Suprapubic skin (tissue), 4 donors: ENCODE measurements at regions not wholly inside any gene's neighbourhood (a gene's known extent, or its start where the extent isn't known, plus 50 kb on each side); places are given as distances from the start of the nearest gene placed in this dataset.

Experiments used
- DNase-seq, 2 donors: peaks; one replicate each; pipeline ENCODE4 v3.0.0-alpha.2; 2019; ENCODE audit warnings: low spot score in 2 of 2
- H3K27ac ChIP-seq: fragments of 200-600 bp; sonication (generic); one replicate; pipeline ENCODE4 v1.5.1; 2019
- H3K27me3 ChIP-seq: fragments of 200-600 bp; sonication (generic); one replicate; pipeline ENCODE4 v1.5.1; 2019
- H3K36me3 ChIP-seq: fragments of 200-600 bp; sonication (generic); one replicate; pipeline ENCODE4 v1.5.1; 2019
- H3K4me1 ChIP-seq: fragments of 200-600 bp; sonication (generic); one replicate; pipeline ENCODE4 v1.5.1; 2019
- H3K4me3 ChIP-seq: fragments of 200-600 bp; sonication (generic); one replicate; pipeline ENCODE4 v1.5.1; 2019; ENCODE audit warnings: mild to moderate bottlenecking
- H3K9me3 ChIP-seq: fragments of 200-600 bp; sonication (generic); one replicate; pipeline ENCODE4 v1.5.1; 2019
- CTCF ChIP-seq, 2 donors: fragments of 200-600 bp in 1 of 2; fragments of 450-650 bp in 1 of 2; sonication (generic) in 1 of 2; IDR thresholded peaks; one replicate each; pipeline ENCODE4 v1.5.1; 2016 to 2019; ENCODE audit warnings: antibody characterized with exemption in 2 of 2, mild to moderate bottlenecking in 1 of 2, moderate library complexity in 1 of 2
- EP300 ChIP-seq: sonication (generic); formaldehyde crosslinking; IDR thresholded peaks from one replicate; pipeline ENCODE4 v1.6.1; 2017; ENCODE audit warnings: antibody characterized with exemption
- POLR2A ChIP-seq, 2 donors: fragments of 450-650 bp; IDR thresholded peaks; one replicate each; pipeline ENCODE4 v1.6.1; 2017; ENCODE audit warnings: antibody characterized with exemption in 2 of 2, mild to moderate bottlenecking in 2 of 2, moderate library complexity in 2 of 2
- POLR2AphosphoS5 ChIP-seq, 3 donors: sonication (generic); formaldehyde crosslinking; IDR thresholded peaks; one replicate each; pipeline ENCODE4 v1.6.1; 2017; ENCODE audit warnings: antibody characterized with exemption in 3 of 3
- WGBS: methylation state at CpG from one replicate; pipeline ENCODE4 v1.1.5; 2018; 5-methylcytosine and 5-hydroxymethylcytosine counted together

GRCh38 chr7:121793716-121794115 lies 79.2 kb upstream of the PTPRZ1 start:
- peaks cover 31% of the 10 kb centered on the region for H3K4me1 ChIP-seq
- no peak overlapping the region for H3K27ac ChIP-seq
- H3K4me3 ChIP-seq, result no peak overlapping the region
- no peaks in the 10 kb centered on the region for H3K27me3 ChIP-seq
- H3K9me3 ChIP-seq, result no peaks in the 10 kb centered on the region
- H3K36me3 ChIP-seq, result no peaks in the 10 kb centered on the region
- no peak for DNase-seq
- TF ChIP-seq POLR2A (IDR thresholded peaks at IDR 0.05) (no peak), CTCF (IDR thresholded peaks at IDR 0.05) (no peak), POLR2AphosphoS5 (IDR thresholded peaks at IDR 0.05) (no peak), EP300 (no peak)
- WGBS, result 66% methylated on average over 5 of the region's 5 CpGs

GRCh38 chr7:121777672-121778071 lies 95.3 kb upstream of the PTPRZ1 start:
- Histone ChIP-seq H3K27me3 (no peaks in the 10 kb centered on the region), H3K27ac (no peak overlapping the region), H3K4me1 (no peaks in the 10 kb centered on the region), H3K36me3 (no peaks in the 10 kb centered on the region), H3K9me3 (no peaks in the 10 kb centered on the region), H3K4me3 (no peak overlapping the region)
- WGBS, result 46% methylated on average over 3 of the region's 3 CpGs
- TF ChIP-seq EP300, result no peak
- no peak for TF ChIP-seq POLR2A (IDR thresholded peaks at IDR 0.05)
- TF ChIP-seq CTCF (IDR thresholded peaks at IDR 0.05), result no peak
- no peak for TF ChIP-seq POLR2AphosphoS5 (IDR thresholded peaks at IDR 0.05)
- DNase-seq, result no peak

GRCh38 chr7:121774563-121774962 lies 98.4 kb upstream of the PTPRZ1 start:
- no peaks in the 10 kb centered on the region for H3K9me3 ChIP-seq
- no peaks in the 10 kb centered on the region for H3K4me1 ChIP-seq
- no peaks in the 10 kb centered on the region for H3K27me3 ChIP-seq
- 59% methylated on average over 3 of the region's 3 CpGs for WGBS
- H3K27ac ChIP-seq, result no peak overlapping the region
- DNase-seq, result no peak
- no peak overlapping the region for H3K4me3 ChIP-seq
- TF ChIP-seq POLR2AphosphoS5 (IDR thresholded peaks at IDR 0.05) (no peak), CTCF (IDR thresholded peaks at IDR 0.05) (no peak), POLR2A (IDR thresholded peaks at IDR 0.05) (no peak), EP300 (no peak)
- no peaks in the 10 kb centered on the region for H3K36me3 ChIP-seq

GRCh38 chr7:121766676-121767075 lies 106.3 kb upstream of the PTPRZ1 start:
- Histone ChIP-seq H3K36me3 (no peaks in the 10 kb centered on the region), H3K27ac (no peak overlapping the region), H3K27me3 (no peaks in the 10 kb centered on the region), H3K9me3 (no peaks in the 10 kb centered on the region), H3K4me1 (no peaks in the 10 kb centered on the region), H3K4me3 (no peak overlapping the region)
- 86% methylated on average over 1 of the region's 1 CpG for WGBS
- no peak for DNase-seq
- TF ChIP-seq EP300 (no peak), CTCF (IDR thresholded peaks at IDR 0.05) (no peak), POLR2AphosphoS5 (IDR thresholded peaks at IDR 0.05) (no peak), POLR2A (IDR thresholded peaks at IDR 0.05) (no peak)

- Histone ChIP-seq H3K27ac (no peak overlapping the region), H3K9me3 (no peaks in the 10 kb centered on the region), H3K36me3 (no peaks in the 10 kb centered on the region), H3K27me3 (no peaks in the 10 kb centered on the region), H3K4me1 (no peaks in the 10 kb centered on the region), H3K4me3 (no peak overlapping the region)
- TF ChIP-seq POLR2AphosphoS5 (IDR thresholded peaks at IDR 0.05) (no peak), POLR2A (IDR thresholded peaks at IDR 0.05) (no peak), EP300 (no peak), CTCF (IDR thresholded peaks at IDR 0.05) (no peak)
- WGBS, result 69% methylated on average over 1 of the region's 1 CpG
- no peak for DNase-seq
Observed at GRCh38 chr7:121761399-121761798, 111.6 kb upstream of the PTPRZ1 start.
